ENCODE measurements at regions not wholly inside any gene's neighbourhood (a gene's known extent, or its start where the extent isn't known, plus 50 kb on each side); places are given as distances from the start of the nearest gene placed in this dataset.

GRCh38 chr3:78406396-78406795, 1361.4 kb downstream of the ROBO1 start:
- Histone ChIP-seq H3K9me3 (no peaks in the 10 kb centered on the region), H3K27me3 (no peaks in the 10 kb centered on the region), H3K4me1 (no peaks in the 10 kb centered on the region), H3K4me3 (no peak overlapping the region), H3K36me3 (no peaks in the 10 kb centered on the region), H3K27ac (no peak overlapping the region), H3K9ac (ENCODE audit: low read depth in 2 of 2, low read length in 2 of 2) (no peak overlapping the region)
- no peak for TF ChIP-seq CTCF (IDR thresholded peaks at IDR 0.05)
- DNase-seq, result no peak
- intact Hi-C loops (cut with DNase I), result no loop called here

GRCh38 chr3:78410077-78410476, 1357.7 kb downstream of the ROBO1 start:
- no peak for TF ChIP-seq CTCF (IDR thresholded peaks at IDR 0.05)
- Histone ChIP-seq H3K27ac (no peak overlapping the region), H3K27me3 (no peaks in the 10 kb centered on the region), H3K4me1 (no peaks in the 10 kb centered on the region), H3K9ac (ENCODE audit: low read depth in 2 of 2, low read length in 2 of 2) (no peak overlapping the region), H3K9me3 (no peaks in the 10 kb centered on the region), H3K36me3 (no peaks in the 10 kb centered on the region), H3K4me3 (no peak overlapping the region)
- no peak for DNase-seq
- intact Hi-C loops (cut with DNase I), result no loop called here

- Histone ChIP-seq H3K4me3 (no peak overlapping the region), H3K27ac (no peak overlapping the region), H3K27me3 (no peaks in the 10 kb centered on the region), H3K4me1 (no peaks in the 10 kb centered on the region), H3K36me3 (no peaks in the 10 kb centered on the region), H3K9ac (ENCODE audit: low read depth in 2 of 2, low read length in 2 of 2) (no peak overlapping the region), H3K9me3 (no peaks in the 10 kb centered on the region)
- TF ChIP-seq CTCF (IDR thresholded peaks at IDR 0.05), result no peak
- intact Hi-C loops (cut with DNase I), result no loop called here
- DNase-seq, result no peak
Measured at GRCh38 chr3:78414261-78414660, 1353.5 kb downstream of the ROBO1 start.

DNA sequence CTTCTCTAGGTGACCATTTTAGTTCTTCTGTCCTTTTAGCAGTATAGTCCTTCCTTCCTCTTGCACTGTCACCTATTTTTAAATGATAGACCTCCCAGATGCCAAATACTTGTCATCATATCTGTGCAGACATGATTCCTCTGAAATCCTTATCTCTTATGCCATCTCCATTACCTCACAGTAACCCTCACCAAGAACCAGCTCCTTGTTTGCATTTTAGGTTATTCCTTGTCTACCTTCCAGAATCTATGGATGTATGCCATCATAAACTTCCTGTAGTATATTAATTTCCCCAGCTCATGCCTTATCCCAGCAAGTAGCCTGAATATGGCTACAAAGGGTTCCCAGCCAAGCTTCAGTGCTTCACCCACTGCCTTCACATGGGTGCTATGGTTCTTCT, 1347.2 kb downstream of the ROBO1 start:
- TF ChIP-seq CTCF (IDR thresholded peaks at IDR 0.05), result no peak
- no peak overlapping the region for H3K4me3 ChIP-seq
- H3K4me1 ChIP-seq, result no peaks in the 10 kb centered on the region
- no peaks in the 10 kb centered on the region for H3K9me3 ChIP-seq
- no peaks in the 10 kb centered on the region for H3K36me3 ChIP-seq
- H3K27ac ChIP-seq, result no peak overlapping the region
- H3K27me3 ChIP-seq, result no peaks in the 10 kb centered on the region
- intact Hi-C loops (cut with DNase I), result no loop called here
- H3K9ac ChIP-seq (ENCODE audit: low read depth in 2 of 2, low read length in 2 of 2), result no peak overlapping the region
- no peak for DNase-seq

- DNase-seq, result no peak
- Histone ChIP-seq H3K9me3 (no peaks in the 10 kb centered on the region), H3K4me1 (no peaks in the 10 kb centered on the region), H3K4me3 (no peak overlapping the region), H3K36me3 (no peaks in the 10 kb centered on the region), H3K27ac (no peak overlapping the region), H3K27me3 (no peaks in the 10 kb centered on the region), H3K9ac (ENCODE audit: low read depth in 2 of 2, low read length in 2 of 2) (no peak overlapping the region)
- TF ChIP-seq CTCF (IDR thresholded peaks at IDR 0.05), result no peak
- intact Hi-C loops (cut with DNase I), result no loop called here
Measured at GRCh38 chr3:78421247-78421966, 1346.4 kb downstream of the ROBO1 start.

Measured in colonic mucosa (tissue), 4 donors.